Sciatic nerve (tissue), 2 donors: ENCODE measurements at regions not wholly inside any gene's neighbourhood (a gene's known extent, or its start where the extent isn't known, plus 50 kb on each side); places are given as distances from the start of the nearest gene placed in this dataset.
A peak's percentile ranks its signal among the peaks of the same experiment; 100 is the strongest.
"Not testable (repeated sequence)": the region's sequence is repeated elsewhere in the genome, so short reads cannot be mapped to it uniquely, and the experiment has no call there.

Experiments used
- ATAC-seq: fragments of 200-7000 bp; cut with Tn5 transposase; one replicate; pipeline ENCODE4 v1.9.1; 2020; ENCODE audit warnings: mild to moderate bottlenecking, moderate library complexity
- DNase-seq: peaks from one replicate; pipeline ENCODE4 v3.0.0-alpha.2; 2020; ENCODE audit warnings: low spot score
- intact Hi-C: fragments of 100-400 bp; cut with DNase I; formaldehyde crosslinking; loops from one replicate; pipeline ENCODE4 v1.14.2; 2022
- donor health status: DM: no; HTN: no; CAD: no.
- donor health status: DM: no; HTN: no; CAD: no.

DNA sequence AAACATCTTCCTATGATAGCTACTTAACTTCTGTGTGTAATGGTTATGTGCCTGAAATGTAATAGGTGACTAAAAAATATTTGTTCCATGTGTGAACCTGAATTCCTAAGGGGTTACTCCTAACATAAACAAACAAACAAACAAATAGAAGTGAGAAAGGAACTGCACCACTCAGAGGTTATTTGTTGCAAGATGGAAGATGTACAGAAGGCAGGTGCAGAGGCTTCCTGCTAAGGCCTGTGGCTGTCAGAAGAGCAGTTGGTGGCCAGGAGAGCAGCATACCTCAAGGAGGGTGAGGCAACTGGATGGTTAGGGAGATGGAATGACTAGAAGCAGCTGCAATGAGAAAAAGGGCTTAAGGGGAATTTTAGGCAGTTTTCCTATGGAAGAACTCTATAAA is 940.6 kb downstream of the TTLL7 start:
- intact Hi-C loops: no loop called here
- no peak for DNase-seq
- ATAC-seq: no peak

DNA sequence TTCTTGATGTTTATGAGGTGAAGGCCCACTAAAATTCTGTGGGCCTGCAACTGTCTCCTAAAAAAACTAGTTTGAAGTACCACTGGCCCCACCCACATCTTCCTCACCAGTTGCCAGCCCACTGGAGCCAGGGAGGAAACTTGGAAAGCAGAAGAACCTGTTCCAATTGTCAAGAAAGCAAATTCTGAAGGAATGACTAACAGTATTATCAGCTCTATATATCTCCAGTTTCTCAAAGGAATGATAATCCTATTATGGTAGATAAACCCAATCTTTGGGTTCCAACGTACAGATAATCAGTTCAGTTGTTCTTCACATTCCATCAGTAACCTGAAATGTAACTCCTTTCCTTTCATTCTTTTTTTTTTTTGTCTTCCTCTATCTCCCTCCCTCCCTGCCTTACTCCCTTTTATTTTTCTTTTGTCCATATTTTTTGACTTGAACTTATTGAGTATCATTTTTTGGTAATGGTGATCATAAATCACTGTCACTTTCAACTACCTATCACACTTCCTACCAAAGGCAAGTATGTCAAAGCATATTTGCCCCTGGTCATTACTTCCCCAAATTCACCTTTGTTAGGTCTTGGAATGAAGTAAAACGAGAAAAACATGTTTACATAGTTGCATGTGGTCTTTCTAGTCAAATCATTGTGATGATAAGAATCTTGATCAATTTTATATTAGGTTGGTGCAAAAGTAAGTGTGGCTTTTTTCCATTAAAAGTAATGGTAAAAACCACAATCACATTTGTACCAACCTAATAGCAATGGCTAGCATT is 943.4 kb downstream of the TTLL7 start:
- ATAC-seq (no peak), DNase-seq (no peak)
- intact Hi-C loops: no loop called here

DNA sequence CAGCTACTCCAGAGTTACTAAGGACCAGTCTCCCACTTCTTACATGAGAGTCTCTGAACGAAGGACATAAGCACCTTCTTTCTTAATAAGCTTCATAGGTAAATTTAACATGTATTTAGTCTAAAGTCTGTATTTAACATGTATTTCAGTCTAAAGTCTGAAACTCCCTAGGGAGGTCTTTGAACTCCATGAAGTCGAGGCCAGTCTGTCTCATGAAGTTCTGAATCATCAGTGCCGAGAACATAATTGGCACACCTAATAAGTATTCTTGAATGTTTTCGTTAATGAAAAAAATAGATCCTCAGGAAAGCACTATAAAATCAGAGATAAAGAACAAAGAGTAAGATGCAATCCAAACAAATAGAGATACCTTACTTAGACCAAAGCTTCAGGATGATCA is 945.5 kb downstream of the TTLL7 start:
- intact Hi-C loops: no loop called here
- no peak for ATAC-seq
- no peak for DNase-seq

DNA sequence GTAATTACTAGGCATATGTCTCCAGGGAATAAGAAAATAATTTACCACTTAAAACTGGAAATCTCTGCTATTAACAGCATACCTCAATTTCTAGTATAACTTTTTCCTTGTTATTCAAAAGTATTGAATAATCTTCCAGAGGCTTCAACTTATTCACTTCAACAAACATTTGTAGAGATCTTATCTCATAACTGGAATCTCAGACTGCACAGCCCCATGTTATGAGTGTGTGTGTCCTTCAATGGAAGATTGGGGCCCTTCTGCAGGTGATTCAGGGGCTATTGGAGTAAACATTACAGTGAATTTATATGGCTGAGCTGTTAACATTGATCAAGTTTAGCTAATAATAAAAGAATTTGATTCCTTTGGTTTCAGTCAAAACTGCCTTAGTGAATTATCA is 946.1 kb downstream of the TTLL7 start:
- intact Hi-C loops: no loop called here
- ATAC-seq (no peak), DNase-seq (no peak)

DNA sequence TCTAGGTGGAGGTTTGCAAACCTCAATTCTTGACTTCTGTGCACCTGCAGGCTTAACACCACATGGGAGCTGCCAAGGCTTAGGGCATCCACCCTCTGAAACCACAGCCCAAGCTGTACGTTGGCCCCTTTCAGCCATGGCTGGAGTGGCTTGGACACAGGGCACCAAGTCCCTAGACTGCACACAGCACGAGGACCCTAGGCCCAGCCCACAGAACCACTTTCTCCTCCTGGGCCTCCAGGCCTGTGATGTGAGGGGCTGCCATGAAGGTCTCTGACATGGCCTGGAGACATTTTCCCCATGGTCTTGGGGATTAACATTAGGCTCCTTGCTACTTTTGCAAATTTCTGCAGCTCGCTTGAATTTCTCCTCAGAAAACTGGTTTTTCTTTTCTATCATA is 947.9 kb downstream of the TTLL7 start:
- DNase-seq, ATAC-seq, intact Hi-C loops: not testable (repeated sequence)

DNA sequence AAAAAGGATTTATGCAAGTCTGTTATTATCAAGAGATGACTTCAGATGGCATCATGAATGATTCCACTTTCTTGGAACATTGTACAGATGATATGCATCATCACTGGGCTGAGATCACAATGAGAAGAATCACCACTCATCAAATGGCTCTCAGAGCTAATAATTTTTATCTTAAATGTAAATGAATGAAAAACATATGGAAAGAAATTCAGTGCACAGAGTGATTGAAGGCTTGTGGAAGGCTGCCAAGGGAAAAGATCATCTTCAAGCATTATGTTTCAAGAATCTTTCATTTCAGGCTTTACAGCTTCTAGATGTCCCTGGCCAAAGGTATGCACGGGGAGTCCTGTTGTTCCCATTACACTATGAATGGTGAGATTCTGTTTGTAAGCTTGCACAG is 955.7 kb downstream of the TTLL7 start:
- intact Hi-C loops: no loop called here
- ATAC-seq (no peak), DNase-seq (no peak)

DNA sequence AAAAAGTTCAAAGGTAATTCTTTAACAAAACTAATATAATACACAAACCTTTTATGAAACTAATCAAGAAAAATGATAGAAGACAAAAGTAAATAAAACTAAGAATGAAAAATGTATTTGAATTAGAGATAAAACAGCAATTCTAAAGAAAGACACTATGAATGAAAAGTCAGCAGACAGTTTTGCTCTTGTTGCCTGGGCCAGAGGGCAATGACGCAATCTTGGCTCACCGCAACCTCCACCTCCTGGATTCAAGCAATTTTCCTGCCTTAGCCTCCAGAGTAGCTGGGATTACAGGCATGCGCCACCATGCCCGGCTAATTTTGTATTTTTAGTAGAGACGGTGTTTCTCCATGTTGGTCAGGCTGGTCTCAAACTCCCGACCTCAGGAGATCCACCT is 959.8 kb downstream of the TTLL7 start:
- DNase-seq, intact Hi-C loops, ATAC-seq: not testable (repeated sequence)

DNA sequence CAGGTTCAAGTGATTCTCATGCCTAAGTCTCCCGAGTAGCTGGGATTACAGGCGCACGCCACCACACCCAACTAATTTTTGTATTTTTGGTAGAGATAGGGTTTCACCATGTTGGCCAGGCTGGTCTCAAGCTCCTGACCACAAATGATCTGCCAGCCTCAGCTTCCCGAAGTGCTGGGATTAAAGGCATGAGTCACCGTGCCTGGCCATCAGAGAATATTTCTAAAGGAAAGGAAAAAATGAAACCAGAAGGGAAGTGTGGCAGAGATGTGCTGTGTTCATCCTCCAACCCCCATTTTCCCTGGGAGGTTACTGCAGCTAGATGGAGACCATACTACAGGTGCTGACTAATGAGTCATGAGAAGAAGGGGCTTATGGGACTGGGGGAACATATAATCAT is 964.1 kb downstream of the TTLL7 start:
- intact Hi-C loops: no loop called here
- ATAC-seq: no peak

DNA sequence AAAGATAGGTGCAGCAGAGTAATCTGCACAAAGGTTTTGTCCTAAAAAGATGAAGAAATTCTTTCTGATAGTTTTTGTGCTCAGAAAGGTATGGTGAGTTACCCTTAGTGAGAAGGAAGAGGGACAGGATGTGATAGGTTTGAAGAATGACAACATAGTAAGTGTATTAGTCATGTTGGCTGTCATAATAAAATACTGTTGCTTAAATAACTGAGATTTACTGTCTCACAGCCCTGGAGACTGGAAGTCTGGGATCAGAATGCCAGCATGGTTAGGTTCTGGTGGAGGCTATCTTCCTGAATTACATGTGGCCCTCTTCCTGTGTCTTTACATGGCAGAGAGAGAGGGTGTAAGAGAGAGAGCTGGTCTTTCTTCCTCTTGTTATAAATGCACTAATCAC is 965.2 kb downstream of the TTLL7 start:
- intact Hi-C loops: no loop called here
- no peak for DNase-seq
- ATAC-seq: no peak

More for the DNA sequence above, 964.1 kb downstream of the TTLL7 start:
- DNase-seq: no peak

DNA sequence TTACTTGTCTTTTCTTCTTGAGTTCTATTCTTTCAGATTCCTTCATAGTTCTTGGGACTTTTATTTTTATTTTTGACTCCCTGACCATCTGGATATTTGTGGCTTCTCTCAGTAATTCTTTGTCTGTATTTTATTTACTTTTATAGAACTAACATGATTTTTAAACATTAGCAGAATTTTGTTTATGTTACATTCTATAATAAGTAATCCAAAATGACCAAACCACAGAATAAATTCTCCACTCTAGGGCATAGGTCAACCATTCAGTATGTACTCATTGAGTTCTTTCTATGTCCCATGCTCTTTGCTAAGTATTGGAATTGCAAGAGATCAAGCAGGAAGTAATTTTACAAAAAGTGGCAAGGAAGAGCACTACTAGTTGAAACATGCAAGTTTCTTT is 969.0 kb downstream of the TTLL7 start:
- no peak for DNase-seq
- ATAC-seq: no peak
- intact Hi-C loops: no loop called here

DNA sequence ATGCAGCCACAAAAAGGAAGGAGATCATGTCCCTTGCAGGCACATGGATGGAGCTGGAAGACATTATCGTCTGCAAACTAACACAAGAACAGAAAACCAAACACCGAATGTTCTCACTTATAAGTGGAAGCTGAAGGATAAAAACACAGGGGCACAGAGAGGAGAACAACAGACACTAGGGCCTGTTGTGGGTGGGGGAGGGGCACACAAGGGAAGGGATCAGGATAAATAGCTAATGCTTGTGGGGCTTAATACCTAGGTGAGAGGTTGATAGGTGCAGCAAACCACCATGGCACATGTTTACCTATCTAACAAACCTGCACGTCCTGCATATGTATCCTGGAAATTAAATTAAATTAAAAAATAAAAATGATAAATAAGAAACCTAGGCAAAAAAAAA is 969.9 kb downstream of the TTLL7 start:
- ATAC-seq (no peak), DNase-seq (no peak)
- intact Hi-C loops: no loop called here

DNA sequence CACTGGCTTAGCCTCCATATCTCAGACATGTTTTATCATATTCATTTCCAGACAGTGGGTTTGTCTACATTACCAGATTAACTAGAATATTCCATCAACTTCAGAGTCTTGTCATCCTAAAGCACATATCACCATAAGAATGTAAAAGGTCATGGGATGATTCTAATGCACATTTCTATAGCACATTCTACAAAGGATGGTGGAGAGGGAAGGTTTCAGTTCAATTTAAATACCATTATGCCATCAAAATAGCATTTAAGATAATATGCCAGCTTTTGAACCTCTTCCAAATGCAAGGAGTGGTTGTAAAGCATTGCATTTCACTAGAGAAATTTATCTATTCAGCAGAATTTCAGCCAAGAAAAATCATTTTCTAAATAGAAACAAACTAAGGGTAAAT is 970.5 kb downstream of the TTLL7 start:
- intact Hi-C loops: no loop called here
- no peak for ATAC-seq

DNA sequence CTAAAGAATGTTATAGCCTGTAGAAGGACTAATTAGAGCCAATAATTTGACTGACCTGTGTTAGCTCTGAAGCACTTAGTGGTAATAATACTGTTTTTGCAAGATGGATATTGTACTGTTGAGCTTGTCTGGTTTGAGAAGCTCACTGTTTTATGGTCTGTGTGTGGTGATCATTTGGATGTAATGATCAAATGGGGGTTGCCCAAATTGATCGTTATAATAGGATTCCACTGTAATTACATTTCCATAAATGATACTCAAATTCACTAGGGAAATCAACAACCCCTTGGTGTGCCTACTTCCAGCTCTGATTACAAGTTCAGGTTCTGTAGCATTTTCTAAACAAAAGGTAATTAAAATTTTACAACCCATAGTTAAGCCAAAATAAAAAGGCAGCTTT is 971.4 kb downstream of the TTLL7 start:
- ATAC-seq (no peak), DNase-seq (no peak)
- intact Hi-C loops: no loop called here

More for the DNA sequence above, 970.5 kb downstream of the TTLL7 start:
- DNase-seq: no peak

DNA sequence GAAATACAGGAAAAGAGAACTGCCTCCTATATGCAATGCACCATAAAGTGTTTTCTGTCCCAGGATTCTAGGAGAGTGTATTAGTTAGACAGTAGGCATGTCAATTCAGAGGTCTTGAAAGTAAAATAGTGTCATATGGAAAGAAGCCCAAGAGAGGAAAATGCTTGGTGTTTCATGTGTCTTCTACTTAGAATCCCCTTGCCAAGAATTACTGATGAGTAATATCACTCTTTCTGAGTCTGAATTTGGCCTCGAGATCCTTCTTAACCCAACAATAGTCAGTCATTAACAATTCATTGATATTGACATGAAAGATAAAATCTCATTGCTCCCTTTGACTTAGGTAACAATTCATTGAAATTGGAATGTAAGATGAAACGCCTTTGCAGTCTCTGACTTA is 972.2 kb downstream of the TTLL7 start:
- intact Hi-C loops: no loop called here
- DNase-seq (no peak), ATAC-seq (no peak)

DNA sequence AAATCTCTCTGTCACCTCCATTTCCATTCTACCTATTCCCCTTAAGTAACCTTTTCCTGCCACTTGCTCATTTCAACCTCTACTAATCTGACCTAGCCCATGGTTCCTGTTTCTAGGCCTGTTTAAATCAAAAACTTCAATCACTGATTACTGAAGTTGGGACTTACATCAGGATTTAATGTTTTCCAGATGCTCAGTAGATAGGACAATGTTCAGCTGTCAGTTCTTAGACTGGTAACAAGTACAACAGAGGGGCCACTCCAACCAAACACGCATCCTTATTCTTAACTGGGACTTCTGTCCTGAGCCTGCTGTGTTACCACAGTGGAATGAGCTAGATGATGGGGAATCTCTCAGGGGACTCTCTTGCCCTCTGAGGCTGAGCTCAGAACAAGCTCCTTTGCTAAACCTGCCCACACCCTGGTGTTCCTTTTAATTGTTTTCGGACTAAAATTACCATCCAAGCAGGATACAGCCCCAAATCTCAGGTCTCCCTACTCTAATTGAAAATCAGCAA is 974.6 kb downstream of the TTLL7 start:
- DNase-seq: no peak
- peak; percentile 26 for ATAC-seq
- intact Hi-C loops: no loop called here

DNA sequence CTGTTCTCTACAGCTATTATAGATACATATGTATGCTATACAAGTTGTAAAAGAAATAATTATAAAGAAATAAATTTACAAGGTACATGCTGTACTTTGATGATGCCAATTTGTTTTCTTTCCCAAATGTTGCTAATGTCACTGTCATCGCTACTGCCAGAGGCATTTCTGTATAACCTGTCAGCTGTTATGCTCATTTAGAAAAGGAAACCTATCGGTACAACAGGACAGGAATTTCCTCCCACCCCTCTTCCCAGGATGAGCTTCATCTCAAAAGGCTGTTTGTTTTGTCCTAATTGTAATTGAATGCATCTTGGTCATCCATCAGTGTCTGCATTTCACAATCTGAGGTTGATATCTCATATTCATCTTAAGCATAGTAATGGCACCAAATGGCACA is 975.7 kb downstream of the TTLL7 start:
- no peak for DNase-seq
- intact Hi-C loops: no loop called here
- no peak for ATAC-seq

DNA sequence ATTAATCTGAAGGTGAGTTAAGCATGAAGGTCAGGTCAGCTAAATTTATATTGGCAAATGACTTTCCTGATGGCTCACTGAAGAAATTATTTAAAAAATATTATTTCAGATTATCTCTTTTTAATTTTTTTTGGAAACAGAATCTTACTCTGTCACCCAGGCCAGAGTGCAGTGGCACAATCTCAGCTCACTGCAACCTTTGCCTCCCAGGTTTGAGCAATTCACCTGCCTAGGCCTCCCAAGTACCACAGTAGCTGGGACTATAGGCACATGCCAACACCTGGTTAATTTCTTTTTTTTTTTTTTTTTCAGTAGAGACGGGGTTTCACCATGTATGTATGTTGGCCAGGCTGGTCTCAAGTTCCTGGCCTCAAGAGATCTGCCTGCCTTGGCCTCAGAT is 976.7 kb downstream of the TTLL7 start:
- intact Hi-C loops: no loop called here
- DNase-seq (no peak), ATAC-seq (no peak)

DNA sequence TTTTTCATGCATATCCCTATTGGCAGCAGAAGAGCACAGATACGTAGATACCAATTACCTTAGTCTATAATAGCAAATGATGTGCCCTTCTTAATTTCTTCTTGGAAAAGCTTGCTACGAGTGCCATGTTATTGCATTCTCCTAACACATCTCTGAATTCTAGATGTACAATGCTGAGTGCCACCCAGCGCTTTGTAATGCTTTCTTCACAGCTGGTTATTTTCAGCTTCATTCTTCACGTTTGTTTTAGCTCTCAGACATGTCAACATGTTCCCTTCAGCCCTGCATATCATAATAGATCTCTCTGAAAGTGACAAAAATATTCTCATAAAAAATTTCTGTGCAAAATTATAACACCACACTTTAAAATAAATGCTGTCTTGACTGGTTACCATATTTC is 981.2 kb downstream of the TTLL7 start:
- intact Hi-C loops: no loop called here
- no peak for ATAC-seq
- DNase-seq: no peak

DNA sequence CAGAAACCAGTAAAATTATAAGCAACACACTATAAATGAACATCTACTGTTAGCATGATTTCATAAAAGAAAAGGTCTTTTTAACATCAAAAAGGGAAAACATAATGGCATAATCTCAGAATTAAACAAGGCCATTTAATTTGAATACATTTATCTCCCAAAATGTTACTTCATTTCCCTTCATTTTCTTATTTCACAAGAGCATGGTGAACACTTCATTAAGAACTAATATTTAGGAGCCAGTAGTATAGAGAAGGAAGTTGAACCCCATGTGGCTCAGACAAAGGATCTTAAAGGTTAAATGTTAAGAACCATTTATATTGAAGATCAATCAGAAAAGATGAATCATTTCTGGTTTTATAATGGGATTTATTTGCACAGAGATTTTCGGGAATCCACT is 981.7 kb downstream of the TTLL7 start:
- intact Hi-C loops: no loop called here
- ATAC-seq (no peak), DNase-seq (no peak)

DNA sequence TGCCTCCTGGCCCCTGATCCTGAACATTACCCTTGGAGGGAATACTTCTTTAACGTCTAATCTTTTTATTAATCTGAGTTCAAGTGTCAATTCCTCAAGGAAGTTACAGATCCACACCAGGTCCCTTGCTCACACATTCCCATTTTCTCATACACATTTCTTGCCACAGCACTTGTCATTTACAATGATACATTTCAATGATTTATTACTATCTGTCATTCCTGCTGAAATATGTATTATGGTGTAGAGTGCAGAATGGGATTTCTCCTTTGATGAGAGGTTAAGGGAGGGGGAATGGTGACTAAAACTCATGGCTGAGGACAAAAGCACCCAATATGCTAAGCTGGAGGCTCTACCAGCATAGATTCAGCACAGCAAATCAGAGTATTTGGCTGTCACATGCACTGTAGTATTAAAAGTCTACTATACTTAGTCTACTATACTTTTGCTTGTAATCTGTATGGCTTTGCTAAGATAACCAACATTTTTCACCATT is 982.5 kb downstream of the TTLL7 start:
- intact Hi-C loops: no loop called here
- ATAC-seq (no peak), DNase-seq (no peak)

DNA sequence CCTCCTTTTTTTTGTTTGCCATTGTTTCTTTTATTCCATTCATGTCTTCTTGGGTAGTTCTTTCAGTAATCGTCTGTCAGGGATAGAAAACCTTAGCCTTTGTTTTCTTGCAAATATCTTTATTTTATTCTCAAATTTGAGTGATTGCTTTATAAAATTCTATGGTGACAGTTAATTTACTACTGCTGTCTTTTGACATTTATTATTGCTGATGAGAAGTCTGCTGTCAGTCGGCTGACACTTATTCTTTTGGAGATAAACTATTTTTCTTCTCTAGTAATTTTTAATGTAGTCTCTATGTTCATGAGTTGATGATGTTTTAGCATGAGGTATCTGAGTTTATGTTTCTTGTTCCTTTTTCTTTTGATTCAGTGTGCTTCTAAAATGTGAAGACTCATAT is 983.8 kb downstream of the TTLL7 start:
- no peak for ATAC-seq
- no peak for DNase-seq

More for the DNA sequence above, 983.8 kb downstream of the TTLL7 start:
- intact Hi-C loops: no loop called here
